ENCODE measurements at regions not wholly inside any gene's neighbourhood (a gene's known extent, or its start where the extent isn't known, plus 50 kb on each side); places are given as distances from the start of the nearest gene placed in this dataset.

DNA sequence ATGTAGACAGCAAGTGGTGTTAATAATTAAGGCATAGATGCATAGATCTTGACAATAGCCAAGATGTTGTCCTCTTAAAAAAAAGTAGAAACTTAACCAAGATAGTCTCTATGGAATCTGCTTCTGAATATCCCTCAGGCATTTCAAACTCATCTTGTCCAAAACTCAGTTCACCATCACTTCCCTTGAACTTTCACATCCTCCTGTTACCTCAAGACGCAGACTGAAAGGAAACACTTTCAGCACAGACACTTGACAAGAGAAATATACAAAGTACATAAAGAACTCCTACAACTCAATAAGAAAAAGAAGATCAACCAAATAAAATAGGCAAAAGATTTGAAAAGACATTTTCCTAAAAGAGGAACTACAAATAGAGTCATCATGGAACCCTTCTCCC is 451.1 kb downstream of the FOXO1 start:
- ATAC-seq (no peak), DNase-seq (no peak)
- intact Hi-C loops (cut with DNase I): no loop called here
- Histone ChIP-seq H3K4me3 (no peak overlapping the region), H3K9me3 (no peaks in the 10 kb centered on the region), H3K4me1 (no peaks in the 10 kb centered on the region), H3K36me3 (no peaks in the 10 kb centered on the region), H3K27me3 (no peaks in the 10 kb centered on the region), H3K27ac (no peak overlapping the region)
- WGBS (ENCODE audit: insufficient coverage, low coverage, low lambda C conversion rate, missing lambda C conversion rate): 60% methylated on average over 1 of the region's 1 CpG
- TF ChIP-seq, protein P1, sequence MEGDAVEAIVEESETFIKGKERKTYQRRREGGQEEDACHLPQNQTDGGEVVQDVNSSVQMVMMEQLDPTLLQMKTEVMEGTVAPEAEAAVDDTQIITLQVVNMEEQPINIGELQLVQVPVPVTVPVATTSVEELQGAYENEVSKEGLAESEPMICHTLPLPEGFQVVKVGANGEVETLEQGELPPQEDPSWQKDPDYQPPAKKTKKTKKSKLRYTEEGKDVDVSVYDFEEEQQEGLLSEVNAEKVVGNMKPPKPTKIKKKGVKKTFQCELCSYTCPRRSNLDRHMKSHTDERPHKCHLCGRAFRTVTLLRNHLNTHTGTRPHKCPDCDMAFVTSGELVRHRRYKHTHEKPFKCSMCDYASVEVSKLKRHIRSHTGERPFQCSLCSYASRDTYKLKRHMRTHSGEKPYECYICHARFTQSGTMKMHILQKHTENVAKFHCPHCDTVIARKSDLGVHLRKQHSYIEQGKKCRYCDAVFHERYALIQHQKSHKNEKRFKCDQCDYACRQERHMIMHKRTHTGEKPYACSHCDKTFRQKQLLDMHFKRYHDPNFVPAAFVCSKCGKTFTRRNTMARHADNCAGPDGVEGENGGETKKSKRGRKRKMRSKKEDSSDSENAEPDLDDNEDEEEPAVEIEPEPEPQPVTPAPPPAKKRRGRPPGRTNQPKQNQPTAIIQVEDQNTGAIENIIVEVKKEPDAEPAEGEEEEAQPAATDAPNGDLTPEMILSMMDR (IDR thresholded peaks at IDR 0.05): no peak
- no peak for TF ChIP-seq POLR2A (IDR thresholded peaks at IDR 0.05)

DNA sequence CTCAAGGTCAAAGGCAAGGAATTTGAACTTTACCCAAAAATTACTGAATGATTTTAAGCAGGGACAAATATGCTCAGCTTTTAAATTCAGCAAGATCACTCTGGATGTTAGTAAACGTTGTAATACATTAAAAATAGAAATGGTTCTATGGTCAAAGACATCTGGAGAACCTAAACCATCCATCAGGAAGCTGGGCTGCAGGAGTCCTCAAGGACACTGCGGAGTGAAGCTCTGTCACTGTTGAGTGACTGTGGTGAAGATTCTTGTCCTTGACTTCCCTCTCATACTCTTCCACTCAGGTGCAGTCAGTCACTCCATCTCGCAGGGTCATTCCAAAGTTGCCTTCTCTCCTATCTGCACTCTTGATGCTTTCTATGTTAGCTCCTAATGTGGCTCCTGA is 450.7 kb downstream of the FOXO1 start:
- Histone ChIP-seq H3K9me3 (no peaks in the 10 kb centered on the region), H3K27me3 (no peaks in the 10 kb centered on the region), H3K27ac (no peak overlapping the region), H3K4me1 (peaks cover 0 to 3% (median 2%) of the 10 kb centered on the region in 4 donors), H3K4me3 (no peak overlapping the region), H3K36me3 (no peaks in the 10 kb centered on the region)
- ATAC-seq: peak in 1 of 4 donors; percentile 36
- TF ChIP-seq, protein P1 (IDR thresholded peaks at IDR 0.05): no peak
- TF ChIP-seq POLR2A (IDR thresholded peaks at IDR 0.05): no peak
- WGBS (ENCODE audit: insufficient coverage, low coverage, low lambda C conversion rate, missing lambda C conversion rate): 65% methylated on average over 2 of the region's 3 CpGs
- intact Hi-C loops (cut with DNase I): no loop called here
- DNase-seq: no peak

DNA sequence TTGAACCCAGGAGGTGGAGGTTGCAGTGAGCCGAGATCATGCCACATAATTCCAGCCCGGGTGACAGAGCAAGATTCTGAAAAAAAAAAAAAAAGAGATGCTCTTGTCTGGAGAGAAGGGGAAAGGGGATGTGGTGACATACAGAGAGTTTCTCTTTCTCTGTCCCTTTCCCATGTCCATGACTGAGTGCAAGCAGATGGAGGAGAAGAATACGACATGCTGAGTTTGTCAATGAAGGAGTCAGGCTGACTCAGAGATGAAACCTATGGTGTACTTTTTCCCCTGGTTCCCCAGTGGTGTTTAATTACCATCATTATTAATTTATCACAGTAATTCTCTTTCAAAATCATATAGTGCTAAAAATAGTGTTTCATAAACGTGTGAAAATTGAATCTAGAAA is 448.8 kb downstream of the FOXO1 start:
- Histone ChIP-seq H3K27ac (no peak overlapping the region), H3K4me3 (no peak overlapping the region), H3K9me3 (no peaks in the 10 kb centered on the region), H3K27me3 (no peaks in the 10 kb centered on the region), H3K4me1 (peaks cover 0 to 18% (median 6%) of the 10 kb centered on the region in 4 donors), H3K36me3 (no peaks in the 10 kb centered on the region)
- intact Hi-C loops (cut with DNase I): no loop called here
- no peak for DNase-seq
- 59% methylated on average over 4 of the region's 4 CpGs for WGBS (ENCODE audit: insufficient coverage, low coverage, low lambda C conversion rate, missing lambda C conversion rate)
- TF ChIP-seq, protein P1 (IDR thresholded peaks at IDR 0.05): no peak
- TF ChIP-seq POLR2A (IDR thresholded peaks at IDR 0.05): no peak
- no peak for ATAC-seq

DNA sequence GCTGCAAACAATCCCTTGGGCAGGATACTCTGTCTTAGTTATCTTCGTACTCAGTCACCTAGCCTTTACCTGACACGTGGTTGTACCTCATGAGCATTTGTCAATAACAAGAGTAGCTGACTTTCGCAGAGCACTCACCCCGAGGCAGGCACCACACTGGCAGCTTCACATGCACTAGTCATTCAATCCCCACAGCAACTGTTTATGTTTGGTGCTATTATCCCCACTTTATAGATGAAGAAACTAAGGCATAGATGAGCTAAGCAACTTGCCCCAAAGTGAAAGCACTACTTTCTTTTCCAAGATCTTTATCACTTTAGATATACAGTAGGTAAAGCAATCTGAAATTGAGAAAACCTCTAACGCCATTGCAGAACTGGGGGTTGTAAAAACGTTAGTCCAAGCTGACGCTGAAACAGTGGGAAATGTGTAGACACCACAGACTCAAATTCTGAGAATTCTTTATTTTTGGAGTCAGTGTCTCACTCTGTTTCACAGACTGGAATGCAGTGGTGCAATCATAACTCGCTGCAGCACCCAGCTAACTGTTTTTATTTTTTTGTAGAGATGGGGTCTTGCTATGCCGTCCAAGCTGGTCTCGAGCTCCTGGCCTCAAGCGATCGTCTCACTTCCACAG is 446.0 kb downstream of the FOXO1 start:
- no peaks in the 10 kb centered on the region for H3K27me3 ChIP-seq
- no peak for ATAC-seq
- peak overlapping the region in 1 of 3 donors; percentile 60 for H3K27ac ChIP-seq
- H3K36me3 ChIP-seq: no peaks in the 10 kb centered on the region
- no peak for TF ChIP-seq POLR2A (IDR thresholded peaks at IDR 0.05)
- WGBS (ENCODE audit: insufficient coverage, low coverage, low lambda C conversion rate, missing lambda C conversion rate): 68% methylated on average over 8 of the region's 12 CpGs
- no peaks in the 10 kb centered on the region for H3K9me3 ChIP-seq
- intact Hi-C loops (cut with DNase I): no loop called here
- peaks cover 0 to 18% (median 6%) of the 10 kb centered on the region in 4 donors for H3K4me1 ChIP-seq
- no peak for DNase-seq
- H3K4me3 ChIP-seq: no peak overlapping the region

DNA sequence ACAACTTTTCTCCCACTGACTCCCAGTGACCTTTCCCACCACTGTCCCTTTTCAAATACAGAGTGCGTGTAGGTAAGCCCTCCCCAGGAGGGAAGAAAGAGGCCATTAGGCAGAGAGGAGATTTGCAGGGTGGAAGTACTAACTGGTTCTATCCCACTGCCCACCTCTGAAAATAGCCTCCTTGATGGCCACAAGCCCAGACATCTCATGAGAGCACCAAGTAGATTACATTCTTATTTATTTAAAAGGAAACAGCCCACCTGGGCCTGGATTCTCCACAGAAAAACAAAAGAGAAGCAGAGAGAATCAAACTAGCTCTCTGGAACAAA is 445.3 kb downstream of the FOXO1 start:
- peak overlapping the region in 2 of 3 donors; percentile 60 to 61 for H3K27ac ChIP-seq
- 38% methylated on average over 1 of the region's 1 CpG for WGBS (ENCODE audit: insufficient coverage, low coverage, low lambda C conversion rate, missing lambda C conversion rate)
- TF ChIP-seq, protein P1 (IDR thresholded peaks at IDR 0.05): no peak
- no peak for TF ChIP-seq POLR2A (IDR thresholded peaks at IDR 0.05)
- peak; percentile 23 to 40 (median 38) for ATAC-seq
- intact Hi-C loops (cut with DNase I): no loop called here
- H3K4me1 ChIP-seq: peaks cover 0 to 18% (median 6%) of the 10 kb centered on the region in 4 donors
- H3K9me3 ChIP-seq: no peaks in the 10 kb centered on the region
- H3K4me3 ChIP-seq: no peak overlapping the region
- DNase-seq: no peak
- no peaks in the 10 kb centered on the region for H3K36me3 ChIP-seq
- no peaks in the 10 kb centered on the region for H3K27me3 ChIP-seq

Data from right lobe of liver (tissue), 6 donors.